Stomach (tissue), 4 donors: ENCODE measurements at regions not wholly inside any gene's neighbourhood (a gene's known extent, or its start where the extent isn't known, plus 50 kb on each side); places are given as distances from the start of the nearest gene placed in this dataset.

Source experiments
- EP300 ChIP-seq: sonication (generic); formaldehyde crosslinking; IDR thresholded peaks from one replicate; pipeline ENCODE4 v1.6.1; 2017; ENCODE audit warnings: antibody characterized with exemption
- POLR2A ChIP-seq, 4 donors: fragments of 450-650 bp; IDR thresholded peaks; one replicate each; pipeline ENCODE4 v1.6.1; 2016; ENCODE audit warnings: antibody characterized with exemption in 4 of 4, control low read depth in 2 of 4, mild to moderate bottlenecking in 1 of 4, moderate library complexity in 1 of 4
- TF ChIP-seq, protein P1 (sequence below), 7 experiments: fragments of 450-650 bp in 4 of 7; fragments of 200-600 bp in 3 of 7; sonication (generic) in 3 of 7; IDR thresholded peaks; one replicate each; pipeline ENCODE4 v1.5.1; 2016 to 2019; ENCODE audit warnings: antibody characterized with exemption in 7 of 7, control low read depth in 2 of 7, mild to moderate bottlenecking in 1 of 7

DNA sequence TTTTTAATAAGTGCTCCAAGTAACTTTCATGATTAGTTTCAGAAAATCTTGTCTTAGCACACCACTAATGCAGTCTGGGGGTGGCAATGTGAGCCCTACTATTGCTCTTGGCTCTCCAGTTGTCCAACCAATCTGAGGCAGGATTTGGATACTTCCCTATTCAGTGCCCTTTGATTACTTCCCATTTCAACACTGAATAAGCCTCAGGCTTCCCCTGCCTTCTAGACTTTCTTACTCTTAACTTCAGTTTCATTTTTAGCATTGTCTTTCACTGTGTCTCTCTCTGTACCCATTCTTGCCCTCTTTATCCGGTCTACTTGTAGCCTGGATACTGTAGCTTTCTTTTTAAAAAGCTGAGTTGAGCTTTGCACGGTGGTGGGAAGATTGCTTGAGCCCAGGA is 186.1 kb downstream of the C9orf152 start:
- TF ChIP-seq POLR2A (IDR thresholded peaks at IDR 0.05) (no peak), EP300 (no peak)
- TF ChIP-seq, protein P1, sequence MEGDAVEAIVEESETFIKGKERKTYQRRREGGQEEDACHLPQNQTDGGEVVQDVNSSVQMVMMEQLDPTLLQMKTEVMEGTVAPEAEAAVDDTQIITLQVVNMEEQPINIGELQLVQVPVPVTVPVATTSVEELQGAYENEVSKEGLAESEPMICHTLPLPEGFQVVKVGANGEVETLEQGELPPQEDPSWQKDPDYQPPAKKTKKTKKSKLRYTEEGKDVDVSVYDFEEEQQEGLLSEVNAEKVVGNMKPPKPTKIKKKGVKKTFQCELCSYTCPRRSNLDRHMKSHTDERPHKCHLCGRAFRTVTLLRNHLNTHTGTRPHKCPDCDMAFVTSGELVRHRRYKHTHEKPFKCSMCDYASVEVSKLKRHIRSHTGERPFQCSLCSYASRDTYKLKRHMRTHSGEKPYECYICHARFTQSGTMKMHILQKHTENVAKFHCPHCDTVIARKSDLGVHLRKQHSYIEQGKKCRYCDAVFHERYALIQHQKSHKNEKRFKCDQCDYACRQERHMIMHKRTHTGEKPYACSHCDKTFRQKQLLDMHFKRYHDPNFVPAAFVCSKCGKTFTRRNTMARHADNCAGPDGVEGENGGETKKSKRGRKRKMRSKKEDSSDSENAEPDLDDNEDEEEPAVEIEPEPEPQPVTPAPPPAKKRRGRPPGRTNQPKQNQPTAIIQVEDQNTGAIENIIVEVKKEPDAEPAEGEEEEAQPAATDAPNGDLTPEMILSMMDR (IDR thresholded peaks at IDR 0.05): no peak
